IMR-90 (cell line): ENCODE measurements at regions not wholly inside any gene's neighbourhood (a gene's known extent, or its start where the extent isn't known, plus 50 kb on each side); places are given as distances from the start of the nearest gene placed in this dataset.

Experiments
- ATAC-seq: fragments of 200-7000 bp; cut with Tn5 transposase; 2 replicates; pipeline ENCODE4 v1.9.1; 2020; ENCODE audit warnings: low read depth, mild to moderate bottlenecking, moderate library complexity
- BruUV-seq: library from RNA; stranded (reverse); fragments of 400-500 nt; replicated peaks from 2 replicates; lab custom pipeline; 2021; lab: Mats Ljungman, UMichigan
- CTCF ChIA-PET: fragments of 300-600 bp; formaldehyde crosslinking; extraction: SDS; loops from one replicate; lab custom pipeline; 2021; ENCODE audit warnings: antibody characterized with exemption; lab: Yijun Ruan, JAX
- POLR2A ChIA-PET: fragments of 300-600 bp; sonication (Branson Sonifier 250); formaldehyde crosslinking; loops from one replicate; lab custom pipeline; 2022; ENCODE audit warnings: antibody characterized with exemption; ENCODE audit not compliant: unreplicated experiment; lab: Charles Lee
- DNase-seq: peaks from one replicate; pipeline ENCODE4 v3.0.0; 2013
- H2AFZ ChIP-seq: replicated peaks from 2 replicates; pipeline ENCODE3; 2013; ENCODE audit warnings: low read length, mild to moderate bottlenecking; ENCODE audit not compliant: poor library complexity
- H2AK5ac ChIP-seq: 2 replicates; pipeline ENCODE4 v1.6.1; 2013; ENCODE audit warnings: low read depth, low read length, inconsistent platforms
- H2AK9ac ChIP-seq: replicated peaks from 2 replicates; pipeline ENCODE3; 2013; ENCODE audit warnings: mild to moderate bottlenecking, low read depth, low read length, moderate library complexity; ENCODE audit not compliant: poor library complexity
- H2BK120ac ChIP-seq: 2 replicates; pipeline ENCODE4 v1.6.1; 2013; ENCODE audit warnings: low read depth, low read length, inconsistent platforms
- H2BK15ac ChIP-seq: 3 replicates; pipeline ENCODE4 v1.6.1; 2013; ENCODE audit warnings: low read depth, low read length, inconsistent platforms
- H2BK20ac ChIP-seq: 2 replicates; pipeline ENCODE4 v1.6.1; 2013; ENCODE audit warnings: low read depth, mild to moderate bottlenecking, inconsistent platforms, low read length, moderate library complexity
- H2BK5ac ChIP-seq: 2 replicates; pipeline ENCODE4 v1.6.1; 2013; ENCODE audit warnings: mild to moderate bottlenecking, low read depth, low read length, inconsistent platforms; ENCODE audit not compliant: poor library complexity, severe bottlenecking
- H3K14ac ChIP-seq: replicated peaks from 2 replicates; pipeline ENCODE4 v1.6.1; 2013; ENCODE audit warnings: low read depth, low read length, inconsistent platforms
- H3K18ac ChIP-seq: 2 replicates; pipeline ENCODE4 v1.6.1; 2013; ENCODE audit warnings: low read depth, low read length, control low read depth
- H3K23ac ChIP-seq: 2 replicates; pipeline ENCODE4 v1.6.1; 2013; ENCODE audit warnings: low read depth, low read length, inconsistent platforms
- H3K27ac ChIP-seq: 2 replicates; pipeline ENCODE4 v1.5.1; 2013; ENCODE audit warnings: mild to moderate bottlenecking, control low read depth, low read length; ENCODE audit not compliant: insufficient read depth
- H3K27me3 ChIP-seq: 2 replicates; pipeline ENCODE4 v1.6.1; 2013; ENCODE audit warnings: low read length; ENCODE audit not compliant: control insufficient read depth, insufficient read depth
- H3K36me3 ChIP-seq: 2 replicates; pipeline ENCODE4 v1.6.1; 2013; ENCODE audit warnings: low read length, mixed read lengths; ENCODE audit not compliant: control insufficient read depth, insufficient read depth
- H3K4ac ChIP-seq: 2 replicates; pipeline ENCODE4 v1.6.1; 2013; ENCODE audit warnings: low read depth, low read length, inconsistent platforms
- H3K4me1 ChIP-seq: 2 replicates; pipeline ENCODE4 v1.6.1; 2013; ENCODE audit warnings: low read length, mixed read lengths; ENCODE audit not compliant: control insufficient read depth, insufficient read depth
- H3K4me2 ChIP-seq: 2 replicates; pipeline ENCODE4 v1.6.1; 2013; ENCODE audit warnings: low read depth, mild to moderate bottlenecking, control low read depth, low read length, moderate library complexity
- H3K4me3 ChIP-seq: 2 replicates; pipeline ENCODE4 v1.5.1; 2013; ENCODE audit warnings: low read depth, mild to moderate bottlenecking, control low read depth, low read length, moderate library complexity; ENCODE audit not compliant: insufficient read depth
- H3K56ac ChIP-seq: 2 replicates; pipeline ENCODE4 v1.6.1; 2013; ENCODE audit warnings: low read length, inconsistent platforms; ENCODE audit not compliant: insufficient read depth; ENCODE audit errors: extremely low read depth
- H3K79me1 ChIP-seq, 2 experiments: 2 replicates each; pipeline ENCODE4 v1.6.1; 2013; ENCODE audit warnings: low read length in 2 of 2, inconsistent platforms in 1 of 2, low read depth in 1 of 2
- H3K9ac ChIP-seq: 2 replicates; pipeline ENCODE4 v1.6.1; 2013; ENCODE audit warnings: low read depth, low read length, control low read depth
- H3K9me1 ChIP-seq: 2 replicates; pipeline ENCODE4 v1.6.1; 2013; ENCODE audit warnings: low read length, inconsistent platforms; ENCODE audit not compliant: insufficient read depth
- H3K9me3 ChIP-seq: 2 replicates; pipeline ENCODE4 v1.6.1; 2013; ENCODE audit warnings: low read length; ENCODE audit not compliant: control insufficient read depth, insufficient read depth
- H4K20me1 ChIP-seq: 2 replicates; pipeline ENCODE4 v1.6.1; 2013; ENCODE audit warnings: low read length, inconsistent platforms; ENCODE audit not compliant: insufficient read depth
- H4K5ac ChIP-seq: 2 replicates; pipeline ENCODE4 v1.6.1; 2013; ENCODE audit warnings: mild to moderate bottlenecking, low read depth, low read length, control low read depth
- H4K8ac ChIP-seq, 2 experiments: 2 replicates each; pipeline ENCODE4 v1.6.1; 2013; ENCODE audit warnings: low read depth in 2 of 2, low read length in 2 of 2, control low read depth in 1 of 2, inconsistent platforms in 1 of 2
- H4K91ac ChIP-seq: 2 replicates; pipeline ENCODE4 v1.6.1; 2013; ENCODE audit warnings: low read depth, low read length, inconsistent platforms; ENCODE audit not compliant: insufficient read depth
- BHLHE40 ChIP-seq: fragments of 150-350 bp; IDR thresholded peaks from 2 replicates; pipeline ENCODE4 v1.6.1; 2016; ENCODE audit warnings: mild to moderate bottlenecking, low read depth, low read length
- CEBPB ChIP-seq: IDR thresholded peaks from 2 replicates; pipeline ENCODE4 v1.6.1; 2012; ENCODE audit warnings: low read depth, low read length, improper control_type of control experiment
- CHD1 ChIP-seq: IDR thresholded peaks from 2 replicates; pipeline ENCODE4 v1.6.1; 2012; ENCODE audit warnings: low read depth, low read length, improper control_type of control experiment
- FOS ChIP-seq: fragments of 150-350 bp; IDR thresholded peaks from 2 replicates; pipeline ENCODE4 v1.6.1; 2016; ENCODE audit warnings: low read depth, low read length
- MAFK ChIP-seq: IDR thresholded peaks from 2 replicates; pipeline ENCODE4 v1.6.1; 2012; ENCODE audit warnings: low read depth, low read length, improper control_type of control experiment
- MAZ ChIP-seq: IDR thresholded peaks from 2 replicates; pipeline ENCODE4 v1.6.1; 2012; ENCODE audit warnings: low read depth, mild to moderate bottlenecking, low read length, improper control_type of control experiment, moderate library complexity, borderline replicate concordance
- MXI1 ChIP-seq: IDR thresholded peaks from 2 replicates; pipeline ENCODE4 v1.6.1; 2012; ENCODE audit warnings: low read depth, mild to moderate bottlenecking, low read length, moderate library complexity, borderline replicate concordance
- NFE2L2 ChIP-seq: fragments of 150-350 bp; IDR thresholded peaks from 2 replicates; pipeline ENCODE4 v1.6.1; 2016; ENCODE audit warnings: low read depth, mild to moderate bottlenecking, low read length
- POLR2A ChIP-seq: IDR thresholded peaks from 2 replicates; pipeline ENCODE4 v1.6.1; 2012; ENCODE audit warnings: mild to moderate bottlenecking, low read depth, low read length
- RAD21 ChIP-seq: IDR thresholded peaks from 2 replicates; pipeline ENCODE4 v1.6.1; 2012; ENCODE audit warnings: low read length, improper control_type of control experiment
- RCOR1 ChIP-seq: IDR thresholded peaks from 2 replicates; pipeline ENCODE4 v1.6.1; 2012; ENCODE audit warnings: mild to moderate bottlenecking, low read length, improper control_type of control experiment; ENCODE audit not compliant: insufficient replicate concordance
- RFX5 ChIP-seq: IDR thresholded peaks from 2 replicates; pipeline ENCODE4 v1.8.0; 2012; ENCODE audit warnings: low read depth, mild to moderate bottlenecking, low read length, moderate library complexity
- SMC3 ChIP-seq: fragments of 150-350 bp; IDR thresholded peaks from 2 replicates; pipeline ENCODE4 v1.6.1; 2016; ENCODE audit warnings: low read depth, mild to moderate bottlenecking, antibody characterized with exemption, low read length, moderate library complexity
- WGBS, 2 experiments: methylation state at CpG; one replicate each; pipeline versions ENCODE4 v1.1.5 to v1.1.7; 2013; ENCODE audit warnings: missing lambda C conversion rate in 2 of 2; ENCODE audit not compliant: insufficient read length in 1 of 2; ENCODE audit errors: extremely low coverage in 2 of 2; 5-methylcytosine and 5-hydroxymethylcytosine counted together
- dilution Hi-C: fragments of 300-500 bp; cut with HindIII; formaldehyde crosslinking; loops from one replicate; pipeline ENCODE4 v1.14.3; 2018; ENCODE audit warnings: low sequenced_read_pairs; ENCODE audit not compliant: unreplicated experiment
- in situ Hi-C: fragments of 300-500 bp; cut with MboI; formaldehyde crosslinking; loops from 3 replicates; pipeline ENCODE4 v1.14.3; 2019; ENCODE audit warnings: low sequenced_read_pairs, inconsistent platforms, mixed read lengths
- intact Hi-C: fragments of 100-400 bp; cut with micrococcal nuclease; formaldehyde crosslinking; loops from 2 replicates; pipeline ENCODE4 v1.10.0; 2022
- TF ChIP-seq, protein P1 (sequence below): fragments of 150-350 bp; IDR thresholded peaks from 2 replicates; pipeline ENCODE4 v1.6.1; 2017; ENCODE audit warnings: mild to moderate bottlenecking, antibody characterized with exemption, low read length, low read depth
- TF ChIP-seq, protein P2 (sequence below): conservative IDR thresholded peaks from 2 replicates; pipeline ENCODE4 v1.5.1; 2012; ENCODE audit warnings: mild to moderate bottlenecking, low read depth, low read length, improper control_type of control experiment
- TF ChIP-seq, protein P3 (sequence below): fragments of 150-350 bp; IDR thresholded peaks from 2 replicates; pipeline ENCODE4 v1.6.1; 2016; ENCODE audit warnings: low read depth, mild to moderate bottlenecking, low read length, moderate library complexity, borderline replicate concordance

DNA sequence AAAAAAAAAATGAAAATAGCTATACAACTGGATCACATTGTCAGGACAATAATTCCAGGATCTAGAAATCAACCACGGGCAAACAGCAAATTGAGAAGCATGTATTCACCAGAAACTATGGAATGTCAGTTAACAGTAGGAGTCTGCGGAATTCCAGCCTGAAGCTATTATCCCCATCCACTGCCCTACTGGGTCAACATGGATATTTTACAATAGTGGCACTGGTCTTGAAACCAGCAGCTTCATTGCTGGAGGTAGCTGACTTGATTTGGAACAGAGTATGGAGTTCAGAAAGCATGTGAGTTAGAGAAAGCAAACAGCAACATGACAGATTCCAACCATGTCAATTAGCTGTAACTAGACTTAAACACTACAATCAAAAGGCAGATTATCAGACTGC, 55.7 kb upstream of the PDE1A start:
- no CpG with 5 or more reads among the region's 2 CpGs for WGBS, 2 experiments
- no peak overlapping the region for H4K91ac ChIP-seq
- H3K27ac ChIP-seq, result no peak overlapping the region
- H3K79me1 ChIP-seq, result no peaks in the 10 kb centered on the region
- ChIA-PET CTCF (no interaction called here), POLR2A (no interaction called here)
- no peak overlapping the region for H2BK5ac ChIP-seq
- H2AK5ac ChIP-seq, result no peak overlapping the region
- H3K4me3 ChIP-seq, result no peak overlapping the region
- no peak overlapping the region for H3K4me2 ChIP-seq
- DNase-seq, result no peak
- no peak overlapping the region for H3K4ac ChIP-seq
- H3K9me3 ChIP-seq, result no peaks in the 10 kb centered on the region
- H3K18ac ChIP-seq, result no peak overlapping the region
- no TSS peak for BruUV-seq
- no peak overlapping the region for H4K8ac ChIP-seq
- no peak overlapping the region for H2BK20ac ChIP-seq
- H4K5ac ChIP-seq, result no peak overlapping the region
- dilution Hi-C loops, result no loop called here
- no peak for ATAC-seq
- no peak overlapping the region for H2BK120ac ChIP-seq
- H3K14ac ChIP-seq, result no peak overlapping the region
- H3K36me3 ChIP-seq, result no peaks in the 10 kb centered on the region
- no peak overlapping the region for H3K23ac ChIP-seq
- H3K9ac ChIP-seq, result no peak overlapping the region
- H2AFZ ChIP-seq, result no peak overlapping the region
- in situ Hi-C loops, result no loop called here
- H3K9me1 ChIP-seq, result no peaks in the 10 kb centered on the region
- no peaks in the 10 kb centered on the region for H4K20me1 ChIP-seq
- no peaks in the 10 kb centered on the region for H3K27me3 ChIP-seq
- no peak overlapping the region for H3K56ac ChIP-seq
- no peak overlapping the region for H2BK15ac ChIP-seq
- TF ChIP-seq CHD1 (no peak), RAD21 (no peak), MAZ (no peak), NFE2L2 (no peak), RCOR1 (no peak), MAFK (no peak), CEBPB (no peak), FOS (no peak), RFX5 (no peak), POLR2A (no peak), MXI1 (no peak), BHLHE40 (no peak), SMC3 (no peak)
- TF ChIP-seq, protein P1, sequence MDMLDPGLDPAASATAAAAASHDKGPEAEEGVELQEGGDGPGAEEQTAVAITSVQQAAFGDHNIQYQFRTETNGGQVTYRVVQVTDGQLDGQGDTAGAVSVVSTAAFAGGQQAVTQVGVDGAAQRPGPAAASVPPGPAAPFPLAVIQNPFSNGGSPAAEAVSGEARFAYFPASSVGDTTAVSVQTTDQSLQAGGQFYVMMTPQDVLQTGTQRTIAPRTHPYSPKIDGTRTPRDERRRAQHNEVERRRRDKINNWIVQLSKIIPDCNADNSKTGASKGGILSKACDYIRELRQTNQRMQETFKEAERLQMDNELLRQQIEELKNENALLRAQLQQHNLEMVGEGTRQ, result no peak
- TF ChIP-seq, protein P2, sequence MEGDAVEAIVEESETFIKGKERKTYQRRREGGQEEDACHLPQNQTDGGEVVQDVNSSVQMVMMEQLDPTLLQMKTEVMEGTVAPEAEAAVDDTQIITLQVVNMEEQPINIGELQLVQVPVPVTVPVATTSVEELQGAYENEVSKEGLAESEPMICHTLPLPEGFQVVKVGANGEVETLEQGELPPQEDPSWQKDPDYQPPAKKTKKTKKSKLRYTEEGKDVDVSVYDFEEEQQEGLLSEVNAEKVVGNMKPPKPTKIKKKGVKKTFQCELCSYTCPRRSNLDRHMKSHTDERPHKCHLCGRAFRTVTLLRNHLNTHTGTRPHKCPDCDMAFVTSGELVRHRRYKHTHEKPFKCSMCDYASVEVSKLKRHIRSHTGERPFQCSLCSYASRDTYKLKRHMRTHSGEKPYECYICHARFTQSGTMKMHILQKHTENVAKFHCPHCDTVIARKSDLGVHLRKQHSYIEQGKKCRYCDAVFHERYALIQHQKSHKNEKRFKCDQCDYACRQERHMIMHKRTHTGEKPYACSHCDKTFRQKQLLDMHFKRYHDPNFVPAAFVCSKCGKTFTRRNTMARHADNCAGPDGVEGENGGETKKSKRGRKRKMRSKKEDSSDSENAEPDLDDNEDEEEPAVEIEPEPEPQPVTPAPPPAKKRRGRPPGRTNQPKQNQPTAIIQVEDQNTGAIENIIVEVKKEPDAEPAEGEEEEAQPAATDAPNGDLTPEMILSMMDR, result no peak
- TF ChIP-seq, protein P3, sequence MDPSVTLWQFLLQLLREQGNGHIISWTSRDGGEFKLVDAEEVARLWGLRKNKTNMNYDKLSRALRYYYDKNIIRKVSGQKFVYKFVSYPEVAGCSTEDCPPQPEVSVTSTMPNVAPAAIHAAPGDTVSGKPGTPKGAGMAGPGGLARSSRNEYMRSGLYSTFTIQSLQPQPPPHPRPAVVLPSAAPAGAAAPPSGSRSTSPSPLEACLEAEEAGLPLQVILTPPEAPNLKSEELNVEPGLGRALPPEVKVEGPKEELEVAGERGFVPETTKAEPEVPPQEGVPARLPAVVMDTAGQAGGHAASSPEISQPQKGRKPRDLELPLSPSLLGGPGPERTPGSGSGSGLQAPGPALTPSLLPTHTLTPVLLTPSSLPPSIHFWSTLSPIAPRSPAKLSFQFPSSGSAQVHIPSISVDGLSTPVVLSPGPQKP, result no peak
- intact Hi-C loops, result no loop called here
- H3K4me1 ChIP-seq, result no peaks in the 10 kb centered on the region
- no peak overlapping the region for H2AK9ac ChIP-seq
